ENCODE measurements at regions not wholly inside any gene's neighbourhood (a gene's known extent, or its start where the extent isn't known, plus 50 kb on each side); places are given as distances from the start of the nearest gene placed in this dataset.
"Not testable (repeated sequence)": the region's sequence is repeated elsewhere in the genome, so short reads cannot be mapped to it uniquely, and the experiment has no call there.

GRCh38 chr17:20843799-20844553 is 198.8 kb downstream of the USP22 start:
- Histone ChIP-seq H3K4me3 (ENCODE audit: low read depth in 1 of 2, low read length in 1 of 2) (peak overlapping the region in 1 of 2 experiments; percentile 21), H3K27me3 (peaks cover 88% of the 10 kb centered on the region)
- H3K4me1 ChIP-seq (ENCODE audit: control insufficient read depth in 1 of 2, insufficient read depth in 1 of 2, low read depth in 1 of 2, low read length in 1 of 2); H3K36me3 ChIP-seq; H3K9me3 ChIP-seq; H3K27ac ChIP-seq: not testable (repeated sequence)

- H3K27ac ChIP-seq; H3K9me3 ChIP-seq; H3K4me3 ChIP-seq (ENCODE audit: low read depth in 1 of 2, low read length in 1 of 2); H3K4me1 ChIP-seq (ENCODE audit: control insufficient read depth in 1 of 2, insufficient read depth in 1 of 2, low read depth in 1 of 2, low read length in 1 of 2); H3K36me3 ChIP-seq: not testable (repeated sequence)
- peaks cover 39% of the 10 kb centered on the region for H3K27me3 ChIP-seq
These were observed 193.9 kb downstream of the USP22 start for GRCh38 chr17:20848869-20849443.

GRCh38 chr17:20851591-20852238 is 191.1 kb downstream of the USP22 start:
- H3K4me1 ChIP-seq (ENCODE audit: control insufficient read depth in 1 of 2, insufficient read depth in 1 of 2, low read depth in 1 of 2, low read length in 1 of 2); H3K4me3 ChIP-seq (ENCODE audit: low read depth in 1 of 2, low read length in 1 of 2); H3K27ac ChIP-seq; H3K9me3 ChIP-seq; H3K36me3 ChIP-seq: not testable (repeated sequence)
- peaks cover 15% of the 10 kb centered on the region for H3K27me3 ChIP-seq

GRCh38 chr17:20852239-20852989 is 190.4 kb downstream of the USP22 start:
- Histone ChIP-seq H3K4me1 (ENCODE audit: control insufficient read depth in 1 of 2, insufficient read depth in 1 of 2, low read depth in 1 of 2, low read length in 1 of 2) (no peaks in the 10 kb centered on the region), H3K27me3 (peaks cover 12% of the 10 kb centered on the region), H3K27ac (no peak overlapping the region), H3K9me3 (no peaks in the 10 kb centered on the region), H3K4me3 (ENCODE audit: low read depth in 1 of 2, low read length in 1 of 2) (no peak overlapping the region), H3K36me3 (no peaks in the 10 kb centered on the region)
- TF ChIP-seq CTCF (IDR thresholded peaks at IDR 0.05): no peak

- Histone ChIP-seq H3K4me1 (ENCODE audit: control insufficient read depth in 1 of 2, insufficient read depth in 1 of 2, low read depth in 1 of 2, low read length in 1 of 2) (no peaks in the 10 kb centered on the region), H3K4me3 (ENCODE audit: low read depth in 1 of 2, low read length in 1 of 2) (no peak overlapping the region)
These were observed 189.8 kb downstream of the USP22 start for GRCh38 chr17:20852990-20853370.

GRCh38 chr17:20855910-20856470 is 186.8 kb downstream of the USP22 start:
- H3K27me3 ChIP-seq: peaks cover 12% of the 10 kb centered on the region
- not testable (repeated sequence) for H3K9me3 ChIP-seq; H3K4me3 ChIP-seq (ENCODE audit: low read depth in 1 of 2, low read length in 1 of 2); H3K27ac ChIP-seq; H3K4me1 ChIP-seq (ENCODE audit: control insufficient read depth in 1 of 2, insufficient read depth in 1 of 2, low read depth in 1 of 2, low read length in 1 of 2); H3K36me3 ChIP-seq

More at GRCh38 chr17:20852990-20853370, 189.8 kb downstream of the USP22 start:
- no peaks in the 10 kb centered on the region for H3K9me3 ChIP-seq
- no peak overlapping the region for H3K27ac ChIP-seq
- H3K36me3 ChIP-seq: no peaks in the 10 kb centered on the region
- TF ChIP-seq CTCF (IDR thresholded peaks at IDR 0.05): no peak
- peaks cover 12% of the 10 kb centered on the region for H3K27me3 ChIP-seq

- H3K4me3 ChIP-seq (ENCODE audit: low read depth in 1 of 2, low read length in 1 of 2); H3K9me3 ChIP-seq; H3K27me3 ChIP-seq; H3K36me3 ChIP-seq; H3K4me1 ChIP-seq (ENCODE audit: control insufficient read depth in 1 of 2, insufficient read depth in 1 of 2, low read depth in 1 of 2, low read length in 1 of 2); H3K27ac ChIP-seq: not testable (repeated sequence)
These were observed 176.2 kb downstream of the USP22 start for GRCh38 chr17:20866444-20867209.

- H3K4me3 ChIP-seq (ENCODE audit: low read depth in 1 of 2, low read length in 1 of 2); H3K27ac ChIP-seq; H3K27me3 ChIP-seq; H3K9me3 ChIP-seq; H3K36me3 ChIP-seq; H3K4me1 ChIP-seq (ENCODE audit: control insufficient read depth in 1 of 2, insufficient read depth in 1 of 2, low read depth in 1 of 2, low read length in 1 of 2): not testable (repeated sequence)
These were observed 175.3 kb downstream of the USP22 start for GRCh38 chr17:20867436-20867937.

GRCh38 chr17:20867938-20868661 is 174.7 kb downstream of the USP22 start:
- H3K9me3 ChIP-seq; H3K27ac ChIP-seq; H3K36me3 ChIP-seq; H3K4me3 ChIP-seq (ENCODE audit: low read depth in 1 of 2, low read length in 1 of 2); H3K4me1 ChIP-seq (ENCODE audit: control insufficient read depth in 1 of 2, insufficient read depth in 1 of 2, low read depth in 1 of 2, low read length in 1 of 2); H3K27me3 ChIP-seq: not testable (repeated sequence)

- not testable (repeated sequence) for H3K36me3 ChIP-seq, H3K27me3 ChIP-seq
These were observed 174.2 kb downstream of the USP22 start for GRCh38 chr17:20868662-20869007.

More at GRCh38 chr17:20868662-20869007, 174.2 kb downstream of the USP22 start:
- H3K4me1 ChIP-seq (ENCODE audit: control insufficient read depth in 1 of 2, insufficient read depth in 1 of 2, low read depth in 1 of 2, low read length in 1 of 2); H3K27ac ChIP-seq; H3K9me3 ChIP-seq; H3K4me3 ChIP-seq (ENCODE audit: low read depth in 1 of 2, low read length in 1 of 2): not testable (repeated sequence)

Measured in neutrophil (primary cell).